ENCODE measurements at regions not wholly inside any gene's neighbourhood (a gene's known extent, or its start where the extent isn't known, plus 50 kb on each side); places are given as distances from the start of the nearest gene placed in this dataset.

GRCh38 chr13:78198821-78199220 lies 280.2 kb upstream of the EDNRB start:
- TF ChIP-seq, protein P1, sequence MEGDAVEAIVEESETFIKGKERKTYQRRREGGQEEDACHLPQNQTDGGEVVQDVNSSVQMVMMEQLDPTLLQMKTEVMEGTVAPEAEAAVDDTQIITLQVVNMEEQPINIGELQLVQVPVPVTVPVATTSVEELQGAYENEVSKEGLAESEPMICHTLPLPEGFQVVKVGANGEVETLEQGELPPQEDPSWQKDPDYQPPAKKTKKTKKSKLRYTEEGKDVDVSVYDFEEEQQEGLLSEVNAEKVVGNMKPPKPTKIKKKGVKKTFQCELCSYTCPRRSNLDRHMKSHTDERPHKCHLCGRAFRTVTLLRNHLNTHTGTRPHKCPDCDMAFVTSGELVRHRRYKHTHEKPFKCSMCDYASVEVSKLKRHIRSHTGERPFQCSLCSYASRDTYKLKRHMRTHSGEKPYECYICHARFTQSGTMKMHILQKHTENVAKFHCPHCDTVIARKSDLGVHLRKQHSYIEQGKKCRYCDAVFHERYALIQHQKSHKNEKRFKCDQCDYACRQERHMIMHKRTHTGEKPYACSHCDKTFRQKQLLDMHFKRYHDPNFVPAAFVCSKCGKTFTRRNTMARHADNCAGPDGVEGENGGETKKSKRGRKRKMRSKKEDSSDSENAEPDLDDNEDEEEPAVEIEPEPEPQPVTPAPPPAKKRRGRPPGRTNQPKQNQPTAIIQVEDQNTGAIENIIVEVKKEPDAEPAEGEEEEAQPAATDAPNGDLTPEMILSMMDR (conservative IDR thresholded peaks at IDR 0.05 in 1 of 2, IDR thresholded peaks at IDR 0.05 in 1 of 2; ENCODE audit: low read depth in 1 of 2, low read length in 2 of 2) = no peak
- TF ChIP-seq EZH2 (IDR thresholded peaks at IDR 0.05; ENCODE audit: low read length, missing control alignments) = no peak

Measured in fibroblast of lung (primary cell).